ENCODE measurements at regions not wholly inside any gene's neighbourhood (a gene's known extent, or its start where the extent isn't known, plus 50 kb on each side); places are given as distances from the start of the nearest gene placed in this dataset.

- DNase-seq (ENCODE audit: low read depth in 4 of 4, low spot score in 3 of 4), result no peak
Measured at GRCh38 chr4:66647476-66647875, 897.8 kb downstream of the CENPC start.

DNA sequence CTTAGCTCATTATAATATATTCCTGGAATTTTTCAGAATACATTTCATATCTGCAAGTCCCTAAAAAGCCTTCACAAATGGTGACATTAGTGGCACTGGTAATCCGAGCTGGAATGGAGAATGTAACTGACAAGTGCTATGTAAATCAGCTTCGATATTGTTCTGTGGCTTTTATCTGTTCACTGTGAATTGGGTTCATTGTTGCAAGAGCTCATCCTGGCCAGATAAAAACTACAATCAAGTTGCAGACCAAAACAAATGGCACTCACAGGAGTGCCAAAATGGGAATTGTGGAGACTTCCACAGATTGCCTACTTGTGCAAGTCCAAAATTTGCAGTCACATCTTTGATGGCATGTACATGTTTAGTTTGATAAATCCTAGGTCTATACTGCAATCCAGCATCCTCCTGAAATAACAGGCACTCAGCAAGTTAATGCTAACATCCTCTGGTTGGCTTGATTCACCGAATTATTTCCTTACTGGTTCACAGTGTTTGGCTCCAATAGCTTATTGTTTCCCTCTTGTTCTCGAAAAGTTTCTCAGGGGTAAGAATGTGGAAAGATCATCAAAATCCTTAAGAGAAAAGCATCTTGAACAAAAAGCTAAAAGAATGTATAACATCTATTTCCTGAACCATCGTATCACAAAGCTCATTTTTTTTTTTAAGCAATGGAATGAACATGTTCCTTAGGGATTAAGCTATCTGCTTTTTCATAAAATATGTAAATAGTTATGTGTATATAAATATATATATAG lies 904.9 kb downstream of the CENPC start:
- DNase-seq (ENCODE audit: low read depth in 4 of 4, low spot score in 3 of 4), result no peak

DNA sequence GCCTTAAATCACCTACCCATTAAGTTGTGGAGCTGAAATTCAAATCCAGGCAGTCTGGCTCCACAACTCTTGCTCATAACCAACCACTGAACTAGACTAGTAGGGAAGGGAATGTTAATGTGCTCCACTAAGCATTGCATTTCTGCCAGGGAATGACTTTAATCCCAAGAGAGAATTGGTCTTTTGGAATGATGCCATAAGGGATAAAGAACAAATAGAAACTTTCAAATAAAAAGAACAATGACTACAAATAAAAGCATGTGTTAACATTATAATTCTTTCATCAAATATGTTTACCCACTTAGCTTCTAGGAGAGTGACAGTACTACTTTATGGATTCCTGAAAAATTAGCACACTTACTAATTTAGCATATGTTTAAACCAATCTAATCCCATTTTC lies 905.9 kb downstream of the CENPC start:
- no peak for DNase-seq (ENCODE audit: low read depth in 4 of 4, low spot score in 3 of 4)

DNA sequence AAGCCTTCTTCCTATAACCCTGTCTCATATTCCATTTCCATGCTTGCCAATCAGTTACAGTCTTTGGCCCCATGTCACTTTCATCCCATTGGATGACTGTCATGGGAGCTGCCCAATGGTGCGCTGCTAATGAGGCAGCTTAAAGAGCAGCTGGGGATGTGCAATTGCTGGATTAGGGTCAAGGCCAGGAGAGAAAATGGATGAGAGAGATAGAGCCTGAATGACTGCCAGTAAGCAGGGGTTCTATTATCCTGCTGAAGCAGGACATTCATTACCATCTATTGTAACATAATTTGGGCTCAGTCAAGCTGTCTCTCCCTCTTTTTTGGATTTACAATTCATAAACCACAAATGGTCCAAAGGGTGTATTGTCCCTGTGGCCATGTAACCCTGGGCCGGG lies 909.0 kb downstream of the CENPC start:
- DNase-seq (ENCODE audit: low read depth in 4 of 4, low spot score in 3 of 4), result no peak

GRCh38 chr4:66633477-66633876 lies 911.8 kb downstream of the CENPC start:
- DNase-seq (ENCODE audit: low read depth in 4 of 4, low spot score in 3 of 4), result no peak

- no peak for DNase-seq (ENCODE audit: low read depth in 4 of 4, low spot score in 3 of 4)
Measured at GRCh38 chr4:66629927-66630326, 915.4 kb downstream of the CENPC start.

- DNase-seq (ENCODE audit: low read depth in 4 of 4, low spot score in 3 of 4), result no peak
Measured at GRCh38 chr4:66628146-66628545, 917.2 kb downstream of the CENPC start.

DNA sequence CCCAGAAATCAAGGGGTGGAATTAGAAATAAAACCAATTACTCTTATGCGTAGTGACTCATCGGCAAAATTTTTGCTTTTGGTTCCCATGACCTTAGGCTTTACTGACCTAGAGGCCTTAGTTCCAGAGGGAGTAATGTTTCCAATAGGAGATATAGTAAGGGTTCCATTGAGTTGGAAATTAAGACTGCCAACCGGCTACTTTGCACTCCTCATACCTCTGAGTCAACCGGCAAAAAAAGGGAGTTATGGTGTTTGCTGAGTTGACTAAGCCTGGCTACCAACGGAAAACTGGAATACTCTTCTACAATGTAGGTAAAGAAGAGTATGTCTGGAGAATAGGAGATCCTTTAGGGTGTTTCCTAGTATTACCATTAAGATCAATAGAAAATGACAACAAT lies 919.8 kb downstream of the CENPC start:
- no peak for DNase-seq (ENCODE audit: low read depth in 4 of 4, low spot score in 3 of 4)

DNA sequence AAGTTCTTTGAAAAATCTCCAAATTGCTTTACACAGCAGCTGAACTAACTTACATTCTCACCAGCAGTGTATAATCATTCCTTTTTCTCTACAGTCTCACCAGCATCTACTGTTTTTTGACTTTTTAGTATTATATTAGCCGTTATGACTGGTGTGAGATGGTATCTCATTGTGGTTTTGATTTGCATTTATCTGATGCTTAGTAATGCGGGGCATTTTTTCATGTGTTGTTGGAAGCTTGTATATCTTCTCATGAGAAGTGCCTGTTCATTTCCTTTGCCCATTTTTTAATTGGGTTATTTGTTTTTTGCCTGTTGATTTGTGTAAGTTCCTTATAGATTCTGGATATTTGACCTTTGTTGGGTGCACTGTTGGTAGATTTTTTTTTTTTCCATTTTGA lies 931.7 kb downstream of the CENPC start:
- no peak for DNase-seq (ENCODE audit: low read depth in 4 of 4, low spot score in 3 of 4)

- DNase-seq (ENCODE audit: low read depth in 4 of 4, low spot score in 3 of 4), result no peak
Measured at GRCh38 chr4:66609014-66609413, 936.3 kb downstream of the CENPC start.

GRCh38 chr4:66606908-66607307 lies 936.6 kb upstream of the EPHA5 start:
- DNase-seq (ENCODE audit: low read depth in 4 of 4, low spot score in 3 of 4), result no peak

DNA sequence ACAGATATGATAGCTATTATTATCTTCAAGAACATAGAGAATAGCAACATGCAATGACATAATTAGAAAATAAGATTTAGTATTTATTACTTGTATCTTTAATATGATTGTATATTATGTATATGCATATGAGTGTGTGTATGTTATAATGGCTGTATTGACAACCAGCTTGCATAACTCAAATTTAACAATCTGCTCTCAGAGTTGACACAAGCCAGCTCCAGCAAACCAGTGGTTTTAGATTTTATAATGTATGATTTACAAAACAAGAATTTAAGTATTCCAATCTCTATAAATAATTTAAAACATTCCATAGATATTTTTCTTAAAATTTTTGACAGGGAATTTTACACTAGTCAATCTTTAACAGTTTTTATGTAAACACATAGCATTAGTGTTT lies 935.9 kb upstream of the EPHA5 start:
- DNase-seq (ENCODE audit: low read depth in 4 of 4, low spot score in 3 of 4), result no peak

DNA sequence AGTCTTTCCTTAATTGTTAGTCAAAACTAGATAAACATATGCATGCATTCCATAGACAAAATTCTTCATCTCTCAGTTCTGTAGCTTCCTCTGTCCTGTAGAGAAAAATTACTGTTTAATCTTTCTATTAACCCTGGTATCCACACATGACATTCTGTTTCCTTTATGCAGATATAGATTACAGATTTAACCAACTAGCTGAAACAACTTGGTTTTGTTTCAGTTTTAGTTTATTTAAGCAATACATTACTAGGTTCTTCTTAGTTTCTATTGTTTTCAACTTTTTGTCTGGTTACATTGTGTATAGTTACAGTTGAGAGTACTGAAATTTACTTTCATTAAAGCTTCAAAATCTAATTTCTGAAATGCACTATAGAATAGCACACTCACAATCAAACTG lies 933.9 kb upstream of the EPHA5 start:
- DNase-seq (ENCODE audit: low read depth in 4 of 4, low spot score in 3 of 4), result no peak

- no peak for DNase-seq (ENCODE audit: low read depth in 4 of 4, low spot score in 3 of 4)
Measured at GRCh38 chr4:66602622-66603021, 932.3 kb upstream of the EPHA5 start.

GRCh38 chr4:66591968-66592367 lies 921.7 kb upstream of the EPHA5 start:
- DNase-seq (ENCODE audit: low read depth in 4 of 4, low spot score in 3 of 4), result no peak

- no peak for DNase-seq (ENCODE audit: low read depth in 4 of 4, low spot score in 3 of 4)
Measured at GRCh38 chr4:66590488-66591215, 920.4 kb upstream of the EPHA5 start.

- no peak for DNase-seq (ENCODE audit: low read depth in 4 of 4, low spot score in 3 of 4)
Measured at GRCh38 chr4:66589183-66589582, 918.9 kb upstream of the EPHA5 start.

DNA sequence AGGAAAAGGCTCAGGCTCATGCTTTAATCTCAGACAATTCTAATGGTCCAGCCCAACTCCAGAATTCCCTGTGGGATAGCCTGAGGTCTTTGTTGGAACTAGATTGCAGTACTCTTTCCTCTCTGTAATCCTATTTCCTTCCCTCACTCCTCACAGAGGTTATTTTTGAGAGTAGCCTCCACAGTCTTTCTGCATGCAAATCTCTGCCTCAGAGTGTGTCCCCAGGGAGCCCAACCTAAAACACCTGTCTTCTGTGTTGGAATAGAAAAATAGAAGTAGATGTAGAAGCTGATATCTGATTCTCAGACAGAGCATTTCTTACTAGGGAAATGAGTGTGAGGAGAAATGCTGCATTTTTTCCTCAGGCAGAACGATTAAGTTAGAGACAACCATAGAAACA lies 915.5 kb upstream of the EPHA5 start:
- DNase-seq (ENCODE audit: low read depth in 4 of 4, low spot score in 3 of 4), result no peak

GRCh38 chr4:66577922-66578321 lies 907.6 kb upstream of the EPHA5 start:
- DNase-seq (ENCODE audit: low read depth in 4 of 4, low spot score in 3 of 4), result peak in 1 of 4 donors; percentile 20

GRCh38 chr4:66575008-66575696 lies 904.9 kb upstream of the EPHA5 start:
- DNase-seq (ENCODE audit: low read depth in 4 of 4, low spot score in 3 of 4), result no peak

- DNase-seq (ENCODE audit: low read depth in 4 of 4, low spot score in 3 of 4), result no peak
Measured at GRCh38 chr4:66574145-66574978, 904.1 kb upstream of the EPHA5 start.

All from right renal pelvis (tissue), 4 donors.